HepG2 (cell line): ENCODE measurements at regions not wholly inside any gene's neighbourhood (a gene's known extent, or its start where the extent isn't known, plus 50 kb on each side); places are given as distances from the start of the nearest gene placed in this dataset.

Source experiments
- ATAC-seq: fragments of 200-7000 bp; cut with Tn5 transposase; 3 replicates; pipeline ENCODE4 v1.9.1; 2020; ENCODE audit warnings: mild to moderate bottlenecking, moderate library complexity
- BruUV-seq: library from RNA; stranded (reverse); fragments of 400-500 nt; replicated peaks from 2 replicates; lab custom pipeline; 2021; lab: Mats Ljungman, UMichigan
- CTCF ChIA-PET: fragments of 300-600 bp; formaldehyde crosslinking; extraction: SDS; loops from one replicate; lab custom pipeline; 2021; ENCODE audit warnings: low total read pairs, inconsistent platforms, low intra/inter-chr PET ratio; lab: Yijun Ruan, JAX
- POLR2A ChIA-PET: fragments of 350-600 bp; sonication (Branson Sonifier 250); formaldehyde crosslinking; loops from one replicate; lab custom pipeline; 2020; ENCODE audit warnings: antibody characterized with exemption, inconsistent platforms; lab: Yijun Ruan, JAX
- DNase-seq: peaks from one replicate; pipeline ENCODE4 v3.0.0-alpha.2; 2015; ENCODE audit warnings: low spot score
- FAIRE-seq: peaks from 3 replicates; lab custom pipeline; 2011; peaks lifted over from hg19 to GRCh38; lab: Jason Lieb, UNC
- H2AFZ ChIP-seq: one replicate; pipeline ENCODE4 v1.6.1; 2011; ENCODE audit warnings: low read length, inconsistent platforms
- H3K27ac ChIP-seq: fragments of 300-600 bp; 3 replicates; pipeline ENCODE4 v1.8.0; 2011; ENCODE audit warnings: mixed run types, mild to moderate bottlenecking, mixed read lengths, low read length, inconsistent platforms; ENCODE audit not compliant: insufficient read depth; ENCODE audit errors: extremely low read length
- H3K27me3 ChIP-seq, 2 experiments: fragments of 200-600 bp in 1 of 2; 2 replicates in 1 of 2; 3 replicates in 1 of 2; pipeline versions ENCODE4 v1.6.0 to v1.8.0; 2011; ENCODE audit warnings: low read length in 2 of 2, mild to moderate bottlenecking in 2 of 2, moderate library complexity in 2 of 2, inconsistent platforms in 1 of 2; ENCODE audit not compliant: insufficient read depth in 2 of 2, control insufficient read depth in 1 of 2
- H3K36me3 ChIP-seq, 2 experiments: fragments of 200-600 bp in 1 of 2; replicated peaks in 1 of 2; 2 replicates in 1 of 2; 3 replicates in 1 of 2; pipeline versions ENCODE4 v1.5.1 to v1.8.0; 2011; ENCODE audit warnings: low read length in 2 of 2, inconsistent platforms in 1 of 2; ENCODE audit not compliant: insufficient read depth in 2 of 2, control insufficient read depth in 1 of 2
- H3K4me1 ChIP-seq: 2 replicates; pipeline ENCODE4 v1.5.1; 2012; ENCODE audit warnings: low read length, inconsistent platforms; ENCODE audit not compliant: insufficient read depth
- H3K4me2 ChIP-seq: 2 replicates; pipeline ENCODE4 v1.6.0; 2011; ENCODE audit warnings: low read depth, low read length, inconsistent platforms
- H3K4me3 ChIP-seq, 3 experiments: fragments of 200-600 bp in 1 of 3; sonication (generic), shearing (Covaris generic) in 1 of 3; replicated peaks in 1 of 3; 2 replicates each; pipeline ENCODE4 v1.5.1; 2011 to 2016; ENCODE audit warnings: low read length in 3 of 3, inconsistent platforms in 2 of 3, low read depth in 2 of 3, mild to moderate bottlenecking in 2 of 3, control low read depth in 1 of 3, mixed read lengths in 1 of 3; ENCODE audit not compliant: insufficient read depth in 1 of 3
- H3K79me2 ChIP-seq: one replicate; pipeline ENCODE4 v1.6.1; 2011; ENCODE audit warnings: low read length, inconsistent platforms; ENCODE audit not compliant: insufficient read depth
- H3K9ac ChIP-seq: 2 replicates; pipeline ENCODE4 v1.6.0; 2011; ENCODE audit warnings: mild to moderate bottlenecking, low read depth, low read length, inconsistent platforms; ENCODE audit not compliant: insufficient read depth
- H3K9me3 ChIP-seq: 2 replicates; pipeline ENCODE4 v1.5.1; 2012; ENCODE audit warnings: mild to moderate bottlenecking, low read length
- H4K20me1 ChIP-seq: 2 replicates; pipeline ENCODE4 v1.6.0; 2011; ENCODE audit warnings: inconsistent platforms, mild to moderate bottlenecking, low read length, moderate library complexity; ENCODE audit not compliant: insufficient read depth
- AFF4 ChIP-seq: sonication (generic); formaldehyde crosslinking; IDR thresholded peaks from 2 replicates; pipeline ENCODE4 v1.4.0; 2020; ENCODE audit warnings: missing genetic modification reagents
- ATF6 ChIP-seq: sonication (generic); formaldehyde crosslinking; conservative IDR thresholded peaks from 2 replicates; pipeline ENCODE4 v1.4.0; 2020; ENCODE audit warnings: missing genetic modification reagents
- HINFP ChIP-seq: sonication (generic); formaldehyde crosslinking; IDR thresholded peaks from 2 replicates; pipeline ENCODE4 v1.4.0; 2020; ENCODE audit warnings: low read depth, mild to moderate bottlenecking, missing genetic modification reagents
- KDM5A ChIP-seq: fragments of 200-600 bp; sonication (generic); IDR thresholded peaks from 2 replicates; pipeline ENCODE4 v1.7.0; 2018; ENCODE audit warnings: antibody characterized with exemption, mild to moderate bottlenecking, low read length, borderline replicate concordance
- KMT2A ChIP-seq: sonication (generic); formaldehyde crosslinking; IDR thresholded peaks from 2 replicates; pipeline ENCODE4 v1.4.0; 2020; ENCODE audit warnings: missing genetic modification reagents
- NFYB ChIP-seq: sonication (generic); formaldehyde crosslinking; IDR thresholded peaks from 2 replicates; pipeline ENCODE4 v1.4.0; 2020; ENCODE audit warnings: missing genetic modification reagents
- THAP8 ChIP-seq: sonication (generic); formaldehyde crosslinking; IDR thresholded peaks from 2 replicates; pipeline ENCODE4 v1.5.1; 2020; ENCODE audit warnings: missing genetic modification reagents, mild to moderate bottlenecking, borderline replicate concordance
- ZNF615 ChIP-seq: sonication (generic); formaldehyde crosslinking; IDR thresholded peaks from 2 replicates; pipeline ENCODE4 v1.5.0; 2020; ENCODE audit warnings: mild to moderate bottlenecking, missing genetic modification reagents, borderline replicate concordance
- ZNF710 ChIP-seq: sonication (generic); formaldehyde crosslinking; IDR thresholded peaks from 2 replicates; pipeline ENCODE4 v1.5.0; 2020; ENCODE audit warnings: mild to moderate bottlenecking, missing genetic modification reagents, borderline replicate concordance
- WGBS: methylation state at CpG from one replicate; pipeline ENCODE4 v1.1.6; 2017; ENCODE audit warnings: low lambda C conversion rate; 5-methylcytosine and 5-hydroxymethylcytosine counted together
- in situ Hi-C: cut with HindIII; loops from 2 replicates; pipeline ENCODE4 v1.10.0; 2017; ENCODE audit warnings: low pct_unique_long_range_greater_than_20kb; ENCODE audit not compliant: extremely low pct_ligation_motif_present
- intact Hi-C: fragments of 100-400 bp; cut with micrococcal nuclease; formaldehyde crosslinking; loops from one replicate; pipeline ENCODE4 v1.10.0; 2022; ENCODE audit not compliant: unreplicated experiment

- Histone ChIP-seq H3K9ac (no peak overlapping the region), H3K9me3 (no peaks in the 10 kb centered on the region), H3K27ac (no peak overlapping the region), H2AFZ (no peak overlapping the region), H3K27me3 (no peaks in the 10 kb centered on the region; a peak in 1 of 5 replicates), H3K79me2 (no peaks in the 10 kb centered on the region), H3K4me1 (no peaks in the 10 kb centered on the region), H4K20me1 (no peaks in the 10 kb centered on the region), H3K36me3 (no peaks in the 10 kb centered on the region), H3K4me3 (no peak overlapping the region), H3K4me2 (no peak overlapping the region)
- in situ Hi-C loops (no loop called here), intact Hi-C loops (no loop called here)
- WGBS = 84% methylated on average over 9 of the region's 9 CpGs
- DNase-seq = no peak
- no peak for ATAC-seq
- ChIA-PET POLR2A (no interaction called here), CTCF (no interaction called here)
- no peak for FAIRE-seq
- no TSS peak for BruUV-seq
- TF ChIP-seq ZNF615 (no peak), NFYB (CRISPR knock-in tag) (no peak), ATF6 (CRISPR knock-in tag) (no peak), ZNF710 (CRISPR knock-in tag) (no peak), AFF4 (CRISPR knock-in tag) (no peak), HINFP (CRISPR knock-in tag) (no peak), KMT2A (CRISPR knock-in tag) (no peak), THAP8 (CRISPR knock-in tag) (no peak), KDM5A (no peak)
These were observed 76.5 kb downstream of the RAD51AP2 start for GRCh38 chr2:17441790-17442189.
